H1 (cell line): ENCODE measurements at regions not wholly inside any gene's neighbourhood (a gene's known extent, or its start where the extent isn't known, plus 50 kb on each side); places are given as distances from the start of the nearest gene placed in this dataset.

Source experiments
- CTCF ChIA-PET: fragments of 300-600 bp; sonication (Branson Sonifier 250); formaldehyde crosslinking; loops from one replicate; lab custom pipeline; 2021; ENCODE audit not compliant: partially characterized antibody; lab: Charles Lee
- POLR2A ChIA-PET: fragments of 300-600 bp; sonication (Branson Sonifier 250); formaldehyde crosslinking; loops from one replicate; lab custom pipeline; 2021; ENCODE audit warnings: inconsistent platforms; ENCODE audit not compliant: partially characterized antibody; lab: Charles Lee
- DNase-seq, 2 experiments: peaks; one replicate each; pipeline versions ENCODE4 v3.0.0 to v3.0.0-alpha.2; 2010 to 2022; ENCODE audit warnings: low spot score in 2 of 2, low read depth in 1 of 2, mixed read lengths in 1 of 2
- FAIRE-seq: peaks from 2 replicates; lab custom pipeline; 2011; peaks lifted over from hg19 to GRCh38; lab: Jason Lieb, UNC
- H2AFZ ChIP-seq: 2 replicates; pipeline ENCODE4 v1.8.1; 2012; ENCODE audit warnings: low read length, inconsistent platforms
- H2AK5ac ChIP-seq: 2 replicates; pipeline ENCODE4 v1.6.1; 2013; ENCODE audit warnings: low read depth, low read length
- H2BK120ac ChIP-seq: replicated peaks from 2 replicates; pipeline ENCODE3; 2013; ENCODE audit warnings: low read depth, low read length, inconsistent platforms
- H2BK12ac ChIP-seq: 2 replicates; pipeline ENCODE4 v1.6.1; 2013; ENCODE audit warnings: low read depth, low read length
- H2BK15ac ChIP-seq: 2 replicates; pipeline ENCODE4 v1.6.1; 2013; ENCODE audit warnings: low read length
- H2BK20ac ChIP-seq: 2 replicates; pipeline ENCODE4 v1.6.1; 2013; ENCODE audit warnings: low read length
- H2BK5ac ChIP-seq: 2 replicates; pipeline ENCODE4 v1.6.1; 2013; ENCODE audit warnings: low read depth, low read length
- H3K14ac ChIP-seq: 2 replicates; pipeline ENCODE4 v1.6.1; 2013; ENCODE audit warnings: inconsistent platforms; ENCODE audit not compliant: insufficient read length
- H3K18ac ChIP-seq: 2 replicates; pipeline ENCODE4 v1.6.1; 2013; ENCODE audit warnings: low read length; ENCODE audit errors: extremely low read depth
- H3K23ac ChIP-seq: 2 replicates; pipeline ENCODE4 v1.6.1; 2013; ENCODE audit warnings: inconsistent platforms; ENCODE audit not compliant: insufficient read length
- H3K23me2 ChIP-seq: 2 replicates; pipeline ENCODE4 v1.6.1; 2013; ENCODE audit warnings: low read depth, low read length
- H3K27ac ChIP-seq: 2 replicates; pipeline ENCODE4 v1.6.1; 2011; ENCODE audit warnings: low read depth, low read length, inconsistent platforms
- H3K27me3 ChIP-seq, 4 experiments: replicated peaks in 1 of 4; 1 replicate in 1 of 4; 2 replicates in 3 of 4; pipeline versions ENCODE4 v1.6.1 to v1.8.1; 2011 to 2013; ENCODE audit warnings: low read length in 3 of 4, mild to moderate bottlenecking in 3 of 4, inconsistent platforms in 2 of 4, mixed read lengths in 2 of 4, moderate library complexity in 1 of 4; ENCODE audit not compliant: control insufficient read depth in 3 of 4, insufficient read depth in 3 of 4; ENCODE audit errors: extremely low read depth in 1 of 4
- H3K36me3 ChIP-seq, 4 experiments: 2 replicates each; pipeline versions ENCODE4 v1.6.1 to v1.8.1; 2011 to 2013; ENCODE audit warnings: mild to moderate bottlenecking in 4 of 4, low read length in 3 of 4, moderate library complexity in 2 of 4, control low read depth in 1 of 4, inconsistent platforms in 1 of 4; ENCODE audit not compliant: insufficient read depth in 4 of 4, control insufficient read depth in 2 of 4
- H3K4ac ChIP-seq: replicated peaks from 2 replicates; pipeline ENCODE3; 2013; ENCODE audit warnings: low read length, low read depth, mixed read lengths, inconsistent platforms; ENCODE audit not compliant: insufficient read length
- H3K4me1 ChIP-seq, 4 experiments: replicated peaks in 1 of 4; 1 replicate in 1 of 4; 2 replicates in 3 of 4; pipeline versions ENCODE4 v1.6.1 to v1.8.1; 2011 to 2013; ENCODE audit warnings: low read length in 3 of 4, inconsistent platforms in 2 of 4, mixed read lengths in 1 of 4; ENCODE audit not compliant: insufficient read depth in 4 of 4, control insufficient read depth in 3 of 4
- H3K4me2 ChIP-seq, 2 experiments: 2 replicates each; pipeline versions ENCODE4 v1.6.1 to v1.8.1; 2011 to 2013; ENCODE audit warnings: low read depth in 2 of 2, low read length in 2 of 2, control low read depth in 1 of 2, inconsistent platforms in 1 of 2, mild to moderate bottlenecking in 1 of 2; ENCODE audit not compliant: insufficient read depth in 1 of 2
- H3K4me3 ChIP-seq, 4 experiments: fragments of 200-600, 300-600 bp in 1 of 4; sonication (generic), shearing (Covaris generic), sonication (Bioruptor Twin) in 1 of 4; 2 replicates each; pipeline versions ENCODE4 v1.5.1 to v1.8.1; 2011 to 2016; ENCODE audit warnings: low read length in 4 of 4, low read depth in 3 of 4, control low read depth in 2 of 4, inconsistent platforms in 2 of 4, mild to moderate bottlenecking in 2 of 4, mixed read lengths in 1 of 4, moderate library complexity in 1 of 4; ENCODE audit not compliant: insufficient read depth in 2 of 4; ENCODE audit errors: extremely low read depth in 1 of 4
- H3K56ac ChIP-seq: replicated peaks from 2 replicates; pipeline ENCODE3; 2013; ENCODE audit warnings: low read depth, mild to moderate bottlenecking, mixed read lengths, low read length, inconsistent platforms; ENCODE audit not compliant: insufficient read length
- H3K79me1 ChIP-seq: 2 replicates; pipeline ENCODE4 v1.6.1; 2013; ENCODE audit warnings: low read depth, low read length, control low read depth
- H3K79me2 ChIP-seq, 2 experiments: 2 replicates each; pipeline versions ENCODE4 v1.6.1 to v1.8.1; 2012 to 2013; ENCODE audit warnings: low read length in 2 of 2, mild to moderate bottlenecking in 2 of 2, inconsistent platforms in 1 of 2; ENCODE audit not compliant: insufficient read depth in 2 of 2, control insufficient read depth in 1 of 2
- H3K9ac ChIP-seq, 4 experiments: replicated peaks in 1 of 4; 1 replicate in 1 of 4; 2 replicates in 3 of 4; pipeline versions ENCODE4 v1.6.1 to v1.8.1; 2011 to 2013; ENCODE audit warnings: low read depth in 3 of 4, low read length in 3 of 4, control low read depth in 2 of 4, mild to moderate bottlenecking in 2 of 4, moderate library complexity in 2 of 4, inconsistent platforms in 1 of 4; ENCODE audit errors: extremely low read depth in 1 of 4
- H3K9me3 ChIP-seq, 2 experiments: 2 replicates each; pipeline versions ENCODE4 v1.6.1 to v1.8.1; 2012 to 2013; ENCODE audit warnings: mild to moderate bottlenecking in 2 of 2, moderate library complexity in 2 of 2, control low read depth in 1 of 2, inconsistent platforms in 1 of 2, low read depth in 1 of 2, low read length in 1 of 2, mixed read lengths in 1 of 2; ENCODE audit not compliant: insufficient read depth in 2 of 2
- H4K20me1 ChIP-seq, 2 experiments: replicated peaks in 1 of 2; 2 replicates each; pipeline versions ENCODE3 to v1.8.1; 2011 to 2013; ENCODE audit warnings: inconsistent platforms in 2 of 2, low read length in 2 of 2, mild to moderate bottlenecking in 1 of 2; ENCODE audit not compliant: insufficient read depth in 2 of 2, control insufficient read depth in 1 of 2
- H4K5ac ChIP-seq: 2 replicates; pipeline ENCODE4 v1.6.1; 2013; ENCODE audit warnings: low read length, low read depth, mixed read lengths, inconsistent platforms; ENCODE audit not compliant: insufficient read length
- H4K8ac ChIP-seq: 2 replicates; pipeline ENCODE4 v1.8.0; 2013; ENCODE audit warnings: mild to moderate bottlenecking, moderate library complexity, low read length, inconsistent platforms; ENCODE audit not compliant: insufficient read depth; ENCODE audit errors: extremely low read depth
- H4K91ac ChIP-seq: replicated peaks from 2 replicates; pipeline ENCODE3; 2013; ENCODE audit warnings: low read length, mixed read lengths, inconsistent platforms; ENCODE audit not compliant: insufficient read length
- CEBPB ChIP-seq: IDR thresholded peaks from 2 replicates; pipeline ENCODE4 v1.6.1; 2012; ENCODE audit warnings: low read depth, low read length
- CREB1 ChIP-seq: IDR thresholded peaks from 2 replicates; pipeline ENCODE4 v1.6.1; 2012; ENCODE audit warnings: inconsistent platforms
- HDAC6 ChIP-seq: IDR thresholded peaks from one replicate; pipeline ENCODE4 v1.7.1; 2012; ENCODE audit warnings: low read depth, mild to moderate bottlenecking, inconsistent platforms, low read length, moderate library complexity
- PHF8 ChIP-seq: fragments of 200-600 bp; sonication (generic); conservative IDR thresholded peaks from 2 replicates; pipeline ENCODE4 v1.7.1; 2012; ENCODE audit warnings: low read depth, mild to moderate bottlenecking, inconsistent platforms, low read length, moderate library complexity
- POU5F1 ChIP-seq: IDR thresholded peaks from 2 replicates; pipeline ENCODE4 v1.6.1; 2011; ENCODE audit warnings: low read depth, mild to moderate bottlenecking, low read length, moderate library complexity
- SIRT6 ChIP-seq: IDR thresholded peaks from one replicate; pipeline ENCODE4 v1.7.1; 2012; ENCODE audit warnings: low read length, inconsistent platforms
- SP2 ChIP-seq: IDR thresholded peaks from 2 replicates; pipeline ENCODE4 v1.6.1; 2012; ENCODE audit warnings: mild to moderate bottlenecking, low read length, inconsistent platforms
- SUZ12 ChIP-seq: fragments of 200-600 bp; sonication (generic); IDR thresholded peaks from 2 replicates; pipeline ENCODE4 v1.6.1; 2012; ENCODE audit warnings: mild to moderate bottlenecking, inconsistent platforms, low read length, moderate library complexity, mixed read lengths
- TAF1 ChIP-seq: IDR thresholded peaks from 2 replicates; pipeline ENCODE4 v1.6.1; 2011; ENCODE audit warnings: mild to moderate bottlenecking, low read depth, low read length
- YY1 ChIP-seq: IDR thresholded peaks from 2 replicates; pipeline ENCODE4 v1.6.1; 2011; ENCODE audit warnings: low read depth, mild to moderate bottlenecking, low read length
- ZNF274 ChIP-seq: IDR thresholded peaks from 2 replicates; pipeline ENCODE4 v1.7.0; 2012; ENCODE audit warnings: low read length, borderline replicate concordance; ENCODE audit errors: extremely low read depth
- WGBS, 2 experiments: shearing (Covaris generic) in 1 of 2; methylation state at CpG; one replicate each; pipeline versions ENCODE4 v1.1.6 to v1.1.7; 2013 to 2015; ENCODE audit warnings: low lambda C conversion rate in 2 of 2, mixed read lengths in 2 of 2, inconsistent platforms in 1 of 2, low coverage in 1 of 2, missing lambda C conversion rate in 1 of 2; ENCODE audit not compliant: insufficient replicate concordance in 2 of 2, insufficient coverage in 1 of 2, insufficient read length in 1 of 2; ENCODE audit errors: extremely low coverage in 1 of 2, missing lambda C conversion rate in 1 of 2; 5-methylcytosine and 5-hydroxymethylcytosine counted together

DNA sequence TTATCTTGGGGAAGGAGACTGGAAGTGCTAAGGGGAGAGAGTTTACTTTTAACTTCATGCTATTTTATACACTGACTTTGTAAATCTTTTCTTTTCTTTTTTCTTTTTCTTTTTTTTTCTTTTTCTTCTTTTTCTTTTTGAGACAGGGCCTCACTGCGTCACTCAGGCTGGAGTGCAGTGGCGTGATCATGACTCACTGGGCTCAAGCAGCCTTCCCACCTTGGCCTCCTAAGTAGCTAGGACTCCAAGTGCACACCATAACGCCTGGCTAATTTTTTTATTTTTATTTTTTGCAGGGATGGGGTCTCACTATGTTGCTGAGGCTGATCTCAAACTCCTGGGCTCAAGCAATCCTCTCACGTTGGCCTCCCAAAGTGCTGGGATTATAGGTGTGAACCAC lies 294.6 kb upstream of the PRICKLE1 start:
- ChIA-PET POLR2A (no interaction called here), CTCF (no interaction called here)
- Histone ChIP-seq H3K27me3 (no peaks in the 10 kb centered on the region), H4K8ac (no peak overlapping the region), H3K36me3 (no peaks in the 10 kb centered on the region), H3K9ac (no peak overlapping the region), H2BK120ac (no peak overlapping the region), H3K23ac (no peak overlapping the region), H3K18ac (no peak overlapping the region), H2BK12ac (no peak overlapping the region), H2BK15ac (no peak overlapping the region), H3K79me2 (no peaks in the 10 kb centered on the region), H3K4me1 (no peaks in the 10 kb centered on the region), H3K4me3 (no peak overlapping the region), H3K4ac (no peak overlapping the region), H3K56ac (no peak overlapping the region), H2BK5ac (no peak overlapping the region), H3K9me3 (no peaks in the 10 kb centered on the region), H3K14ac (no peak overlapping the region), H3K79me1 (no peaks in the 10 kb centered on the region), H3K4me2 (no peak overlapping the region), H2BK20ac (no peak overlapping the region), H4K5ac (no peak overlapping the region), H2AK5ac (no peak overlapping the region), H4K20me1 (no peaks in the 10 kb centered on the region), H4K91ac (no peak overlapping the region), H3K27ac (no peak overlapping the region), H2AFZ (no peak overlapping the region), H3K23me2 (no peaks in the 10 kb centered on the region)
- no peak for DNase-seq
- WGBS, 2 experiments, result 88% methylated on average over 4 of the region's 4 CpGs; no CpG with 5 or more reads in 1 of the 2 experiments
- FAIRE-seq, result no peak
- TF ChIP-seq POU5F1, result no peak
- TF ChIP-seq CEBPB, result no peak
- no peak for TF ChIP-seq SUZ12
- TF ChIP-seq PHF8, result no peak
- TF ChIP-seq SIRT6, result no peak
- no peak for TF ChIP-seq ZNF274
- no peak for TF ChIP-seq CREB1
- TF ChIP-seq HDAC6, result no peak
- TF ChIP-seq SP2, result no peak
- TF ChIP-seq YY1, result no peak
- TF ChIP-seq TAF1, result no peak
